Motor neuron (in vitro differentiated cells): ENCODE measurements at regions not wholly inside any gene's neighbourhood (a gene's known extent, or its start where the extent isn't known, plus 50 kb on each side); places are given as distances from the start of the nearest gene placed in this dataset.
"Not testable (repeated sequence)": the region's sequence is repeated elsewhere in the genome, so short reads cannot be mapped to it uniquely, and the experiment has no call there.

ENCODE experiments used
- ATAC-seq, 8 experiments: fragments of 200-7000 bp; cut with Tn5 transposase; replicated peaks in 6 of 8; 2 replicates each; pipeline ENCODE4 v1.8.0; 2021; ENCODE audit warnings: mild to moderate bottlenecking in 8 of 8, moderate library complexity in 8 of 8
- H3K27ac ChIP-seq, 2 donors: fragments of 250-450 bp; sonication (Bioruptor Pico); 2 replicates each; pipeline ENCODE4 v1.9.0; 2021; ENCODE audit warnings: antibody characterized with exemption in 2 of 2, mild to moderate bottlenecking in 2 of 2, moderate library complexity in 1 of 2
- H3K4me1 ChIP-seq, 2 donors: fragments of 250-450 bp; sonication (Bioruptor Pico); replicated peaks in 1 of 2; 2 replicates each; pipeline ENCODE4 v1.6.1; 2021; ENCODE audit warnings: antibody characterized with exemption in 2 of 2, mild to moderate bottlenecking in 2 of 2, moderate library complexity in 1 of 2
- H3K4me3 ChIP-seq, 5 donors: fragments of 250-450 bp; sonication (Bioruptor Pico); 2 replicates each; pipeline ENCODE4 v1.9.0; 2021; ENCODE audit warnings: antibody characterized with exemption in 5 of 5, mild to moderate bottlenecking in 5 of 5, moderate library complexity in 4 of 5
- whole genome bisulfite sequencing, 10 experiments: fragments of 450-650 bp; shearing (Covaris generic); methylation state at CpG; one replicate each; pipeline ENCODE4 v1.0.0; 2022; 5-methylcytosine and 5-hydroxymethylcytosine counted together
- in situ Hi-C, 9 experiments: fragments of 400-800 bp; cut with MboI; loops; one replicate each; pipeline ENCODE4 v1.15.0; 2021; ENCODE audit warnings: low sequenced_read_pairs in 9 of 9, low pct_unique_long_range_greater_than_20kb in 2 of 9; ENCODE audit not compliant: unreplicated experiment in 9 of 9

DNA sequence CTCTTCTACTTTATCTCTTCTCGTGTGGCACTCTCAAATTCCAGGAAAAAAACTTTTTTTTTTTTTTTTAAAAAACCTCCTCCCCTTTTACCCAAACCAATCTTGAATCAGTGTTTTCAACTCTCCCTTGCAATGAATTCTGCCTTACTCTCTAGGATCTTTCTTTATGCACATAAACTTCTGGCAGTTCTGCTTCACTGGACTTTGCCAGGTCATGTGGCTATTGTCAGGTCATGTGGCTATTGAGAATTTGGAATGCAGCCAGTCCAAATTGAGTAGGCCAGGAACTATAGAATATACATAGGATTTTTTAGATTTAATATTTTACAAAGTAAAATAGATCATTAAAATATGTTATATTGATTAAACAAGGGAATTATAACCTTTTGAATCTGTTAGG is 218.2 kb downstream of the TMTC3 start:
- in situ Hi-C loops: no loop called here
- no peaks in the 10 kb centered on the region for H3K4me1 ChIP-seq
- no peak overlapping the region for H3K27ac ChIP-seq
- H3K4me3 ChIP-seq: no peak overlapping the region
- ATAC-seq: peak in 2 of 8 experiments; percentile 89 to 93
- WGBS, 10 experiments: 50 to 100% (median 73%) methylated on average over 1 of the region's 1 CpG; no CpG with 5 or more reads in 1 of the 10 experiments

DNA sequence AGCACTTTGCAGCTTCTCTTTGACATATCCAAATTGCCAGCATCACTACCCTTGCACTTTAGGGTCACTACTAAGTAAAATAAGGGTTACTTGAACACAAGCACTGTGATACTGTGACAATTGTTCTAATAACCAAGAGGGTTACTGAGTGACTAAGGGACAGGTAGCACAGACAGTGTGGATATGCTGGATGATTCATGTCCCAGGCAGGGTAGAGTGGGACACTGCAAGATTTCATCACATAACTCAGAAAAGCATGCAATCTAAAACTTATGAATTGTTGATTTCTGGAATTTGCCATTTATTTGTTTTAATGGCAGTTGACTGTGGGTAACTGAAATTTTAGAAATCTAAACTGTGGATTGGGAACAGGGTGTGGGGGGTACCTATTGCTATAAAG is 218.8 kb downstream of the KITLG start:
- ATAC-seq: no peak
- H3K27ac ChIP-seq: no peak overlapping the region

GRCh38 chr12:88362439-88362838 is 217.8 kb downstream of the KITLG start:
- no peak for ATAC-seq
- 5 to 100% (median 71%) methylated on average over 1 to 2 of the region's 2 CpGs for WGBS, 10 experiments
- no peak overlapping the region for H3K27ac ChIP-seq
- no peak overlapping the region for H3K4me3 ChIP-seq
- in situ Hi-C loops: no loop called here
- H3K4me1 ChIP-seq: no peaks in the 10 kb centered on the region

More for the DNA sequence above, 218.8 kb downstream of the KITLG start:
- in situ Hi-C loops: no loop called here
- Histone ChIP-seq H3K4me1 (no peaks in the 10 kb centered on the region), H3K4me3 (no peak overlapping the region)

DNA sequence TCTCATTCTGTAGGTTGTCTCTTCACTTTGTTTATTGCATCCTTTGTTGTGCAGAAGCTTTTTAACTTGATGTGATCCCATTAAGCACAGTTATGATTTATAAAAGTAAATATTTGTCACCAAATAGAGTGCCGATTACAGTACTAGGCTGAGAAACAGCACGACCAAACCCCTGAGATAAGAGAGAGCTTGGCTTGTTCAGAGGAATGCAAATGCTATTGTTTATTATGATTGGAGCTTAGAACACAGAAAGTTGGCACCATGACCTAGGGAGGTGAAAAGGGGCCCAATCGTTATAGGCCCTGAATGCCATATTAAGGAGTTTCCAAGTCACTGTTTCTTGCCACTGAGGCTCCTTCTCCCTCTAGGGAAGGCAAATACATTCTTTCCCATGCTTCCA is 214.9 kb downstream of the KITLG start:
- no peak for ATAC-seq
- H3K27ac ChIP-seq: no peak overlapping the region
- WGBS, 10 experiments: 80 to 100% (median 93%) methylated on average over 1 to 3 of the region's 3 CpGs; no CpG with 5 or more reads in 1 of the 10 experiments
- H3K4me3 ChIP-seq: no peak overlapping the region
- no peaks in the 10 kb centered on the region for H3K4me1 ChIP-seq
- in situ Hi-C loops: no loop called here

- ATAC-seq: no peak
- WGBS, 10 experiments: 0 to 100% (median 69%) methylated on average over 1 to 4 of the region's 4 CpGs
- H3K4me1 ChIP-seq: no peaks in the 10 kb centered on the region
- H3K4me3 ChIP-seq: no peak overlapping the region
- in situ Hi-C loops: no loop called here
- H3K27ac ChIP-seq: no peak overlapping the region
Measured at GRCh38 chr12:88366101-88366500, 214.2 kb downstream of the KITLG start.

GRCh38 chr12:88367231-88367630 is 213.0 kb downstream of the KITLG start:
- Histone ChIP-seq H3K27ac (no peak overlapping the region), H3K4me1 (no peaks in the 10 kb centered on the region), H3K4me3 (no peak overlapping the region)
- ATAC-seq: no peak
- in situ Hi-C loops: no loop called here

DNA sequence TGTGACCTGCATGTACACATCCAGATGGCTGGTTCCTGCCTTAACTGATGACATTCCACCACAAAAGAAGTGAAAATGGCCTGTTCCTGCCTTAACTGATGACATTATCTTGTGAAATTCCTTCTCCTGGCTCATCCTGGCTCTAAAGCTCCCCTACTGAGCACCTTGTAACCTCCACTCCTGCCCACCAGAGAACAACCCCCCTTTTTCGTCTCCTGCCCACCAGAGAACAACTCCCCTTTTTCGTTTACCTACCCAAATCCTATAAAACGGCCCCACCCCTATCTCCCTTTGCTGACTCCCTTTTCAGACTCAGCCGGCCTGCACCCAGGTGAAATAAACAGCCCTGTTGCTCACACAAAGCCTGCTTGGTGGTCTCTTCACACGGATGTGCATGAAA is 212.2 kb downstream of the KITLG start:
- in situ Hi-C loops, H3K4me1 ChIP-seq, H3K4me3 ChIP-seq, H3K27ac ChIP-seq, ATAC-seq: not testable (repeated sequence)
- 67 to 100% (median 91%) methylated on average over 1 to 5 of the region's 5 CpGs; no CpG with 5 or more reads in 3 of the 10 experiments for WGBS, 10 experiments

DNA sequence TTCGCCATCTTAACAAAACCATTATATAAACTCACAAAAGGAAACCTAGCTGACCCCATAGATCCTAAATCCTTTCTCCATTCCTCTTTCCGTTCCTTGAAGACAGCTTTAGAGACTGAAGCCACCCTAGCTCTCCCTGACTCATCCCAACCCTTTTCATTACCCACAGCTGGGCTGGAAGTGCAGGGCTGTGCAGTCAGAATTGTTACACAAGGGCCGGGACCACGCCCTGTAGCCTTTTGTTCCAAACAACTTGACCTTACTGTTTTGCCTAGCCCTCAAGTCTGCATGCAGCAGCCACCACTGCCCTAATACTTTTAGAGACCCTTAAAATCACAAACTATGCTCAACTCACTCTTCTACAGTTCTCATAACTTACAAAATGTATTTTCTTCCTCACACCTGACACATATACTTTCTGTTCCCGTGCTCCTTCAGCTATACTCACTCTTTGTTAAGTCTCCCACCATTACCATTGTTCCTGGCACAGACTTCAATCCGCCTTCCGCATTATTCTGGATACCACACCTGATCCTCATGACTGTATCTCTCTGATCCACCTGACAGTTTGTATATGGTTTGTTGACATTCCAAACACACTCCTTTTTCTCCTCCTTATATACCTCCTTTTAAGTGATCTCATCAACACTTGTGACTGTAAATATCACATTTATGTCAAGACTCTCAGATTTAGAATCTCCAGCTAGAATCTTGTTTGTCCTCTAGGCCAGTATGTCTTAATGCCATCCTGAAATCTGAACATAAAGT is 208.7 kb downstream of the KITLG start:
- peak in 2 of 8 experiments; percentile 37 to 65 for ATAC-seq
- 50 to 97% (median 89%) methylated on average over 1 to 7 of the region's 7 CpGs; no CpG with 5 or more reads in 1 of the 10 experiments for WGBS, 10 experiments
- no peak overlapping the region for H3K4me3 ChIP-seq
- no peak overlapping the region for H3K27ac ChIP-seq
- in situ Hi-C loops: no loop called here
- H3K4me1 ChIP-seq: peaks cover 0 to 6% of the 10 kb centered on the region in 2 donors

DNA sequence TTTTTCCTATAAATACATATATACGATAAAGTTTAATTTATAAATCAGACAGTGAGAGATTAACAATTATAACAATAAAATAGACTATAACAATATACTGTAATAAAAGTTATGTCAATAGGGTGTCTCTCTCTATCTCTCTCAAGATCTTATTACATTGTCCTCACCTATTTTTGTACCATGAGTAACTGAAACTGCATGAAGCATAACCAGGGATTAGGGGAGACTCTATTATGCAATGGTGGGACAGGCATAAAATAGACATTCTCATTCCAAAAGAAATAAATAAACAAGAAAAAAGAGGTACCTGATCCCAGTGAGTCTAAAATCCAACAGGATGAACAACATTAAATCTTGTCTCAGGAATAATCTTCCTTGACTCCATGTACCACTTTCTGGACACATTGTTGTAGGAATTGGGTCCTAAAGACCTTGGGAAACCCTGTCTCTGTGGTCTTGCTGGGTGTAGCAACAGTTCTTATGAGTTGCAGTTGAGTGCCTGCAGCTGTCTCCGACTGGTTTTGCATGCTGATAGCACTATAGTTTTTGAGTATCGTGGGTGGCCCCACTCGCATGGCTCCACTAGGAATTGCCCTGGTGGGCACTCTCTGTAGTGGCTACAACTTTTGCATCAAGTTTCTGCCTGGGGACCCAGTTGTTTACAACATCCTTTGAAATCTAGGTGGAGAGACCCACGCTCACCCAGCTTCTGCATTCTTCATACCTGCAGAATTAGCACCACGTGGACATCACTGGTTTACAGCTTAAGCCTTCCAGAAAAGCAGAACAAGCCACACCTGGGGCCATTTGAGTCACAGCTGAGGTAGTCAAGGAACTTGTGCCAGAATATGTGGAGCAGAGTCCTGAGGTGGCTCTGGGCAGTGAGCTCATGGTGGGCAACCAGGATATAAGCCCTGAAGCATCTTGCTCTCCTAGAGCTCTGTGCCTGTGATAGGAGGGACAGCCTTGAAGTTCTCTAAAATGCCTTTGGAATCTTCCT is 204.7 kb downstream of the KITLG start:
- Histone ChIP-seq H3K4me1 (peaks cover 0 to 6% of the 10 kb centered on the region in 2 donors), H3K4me3 (no peak overlapping the region), H3K27ac (no peak overlapping the region)
- no peak for ATAC-seq
- in situ Hi-C loops: no loop called here
- 60 to 100% (median 87%) methylated on average over 1 to 5 of the region's 6 CpGs for WGBS, 10 experiments

GRCh38 chr12:88377973-88378372 is 202.3 kb downstream of the KITLG start:
- H3K4me1 ChIP-seq: peaks cover 0 to 6% of the 10 kb centered on the region in 2 donors
- H3K27ac ChIP-seq: no peak overlapping the region
- in situ Hi-C loops: no loop called here
- ATAC-seq: no peak
- H3K4me3 ChIP-seq: no peak overlapping the region

GRCh38 chr12:88381466-88381865 is 198.8 kb downstream of the KITLG start:
- Histone ChIP-seq H3K4me3 (no peak overlapping the region), H3K4me1 (no peaks in the 10 kb centered on the region), H3K27ac (no peak overlapping the region)
- WGBS, 10 experiments: 80 to 100% (median 83%) methylated on average over 1 to 3 of the region's 3 CpGs; no CpG with 5 or more reads in 3 of the 10 experiments
- no peak for ATAC-seq
- in situ Hi-C loops: no loop called here

GRCh38 chr12:88383405-88383804 is 196.9 kb downstream of the KITLG start:
- 67 to 100% (median 100%) methylated on average over 1 of the region's 1 CpG; no CpG with 5 or more reads in 4 of the 10 experiments for WGBS, 10 experiments
- H3K27ac ChIP-seq: no peak overlapping the region
- H3K4me3 ChIP-seq: no peak overlapping the region
- no peak for ATAC-seq
- H3K4me1 ChIP-seq: no peaks in the 10 kb centered on the region
- in situ Hi-C loops: no loop called here
